ENCODE measurements at regions not wholly inside any gene's neighbourhood (a gene's known extent, or its start where the extent isn't known, plus 50 kb on each side); places are given as distances from the start of the nearest gene placed in this dataset.

GRCh38 chr12:60230056-60230455, 634.2 kb downstream of the SLC16A7 start:
- Mint-ChIP-seq H3K4me1 (no peaks in the 10 kb centered on the region), H3K27ac (no peak overlapping the region), H3K36me3 (no peaks in the 10 kb centered on the region), H3K9me3 (peaks cover 8 to 27% (median 15%) of the 10 kb centered on the region in 7 donors), H3K4me3 (no peak overlapping the region), H3K27me3 (ENCODE audit: low read depth in 3 of 3) (no peaks in the 10 kb centered on the region)
- whole genome bisulfite sequencing (ENCODE audit: insufficient coverage) = no CpG with 5 or more reads among the region's 4 CpGs
- no peak overlapping the region for H2AFZ ChIP-seq (ENCODE audit: insufficient read depth, low read depth, low read length, poor library complexity, severe bottlenecking)
- no peak overlapping the region for H3K4me3 ChIP-seq (replicated peaks in 1 of 3; ENCODE audit: low read depth in 2 of 3, low read length in 3 of 3)
- no peaks in the 10 kb centered on the region for H3K27me3 ChIP-seq (ENCODE audit: control insufficient read depth in 2 of 2, insufficient read depth in 2 of 2, low read length in 2 of 2)
- DNase-seq = no peak
- intact Hi-C loops (cut with micrococcal nuclease) = no loop called here
- no peak overlapping the region for H3K27ac ChIP-seq (ENCODE audit: low read depth in 1 of 2, low read length in 2 of 2)
- no peak for TF ChIP-seq CTCF (IDR thresholded peaks at IDR 0.05)
- no peaks in the 10 kb centered on the region for H3K4me1 ChIP-seq (ENCODE audit: control insufficient read depth in 1 of 2, insufficient read depth in 2 of 2, low read length in 2 of 2)
- no peaks in the 10 kb centered on the region for H3K79me2 ChIP-seq (ENCODE audit: insufficient read depth, low read length)
- no peaks in the 10 kb centered on the region for H3K36me3 ChIP-seq (replicated peaks in 1 of 2; ENCODE audit: control insufficient read depth in 1 of 2, insufficient read depth in 2 of 2, low read length in 2 of 2)
- no peaks in the 10 kb centered on the region for H4K20me1 ChIP-seq (ENCODE audit: insufficient read depth, low read length)
- no peak overlapping the region for H3K9ac ChIP-seq (ENCODE audit: insufficient read depth, low read length, poor library complexity, severe bottlenecking)
- H3K9me3 ChIP-seq (replicated peaks in 1 of 2; ENCODE audit: control insufficient read depth in 1 of 2, insufficient read depth in 1 of 2, low read length in 2 of 2) = peaks cover 20 to 26% of the 10 kb centered on the region in 2 donors
- no peak overlapping the region for H3K4me2 ChIP-seq (replicated peaks; ENCODE audit: extremely low read depth, low read length, poor library complexity, severe bottlenecking)

GRCh38 chr12:60231303-60231702, 635.5 kb downstream of the SLC16A7 start:
- WGBS (ENCODE audit: insufficient coverage) = no CpG with 5 or more reads among the region's 3 CpGs
- H3K4me1 Mint-ChIP-seq = no peaks in the 10 kb centered on the region
- DNase-seq = no peak
- TF ChIP-seq CTCF (IDR thresholded peaks at IDR 0.05) = no peak
- intact Hi-C loops (cut with micrococcal nuclease) = no loop called here
- Histone ChIP-seq H2AFZ (ENCODE audit: insufficient read depth, low read depth, low read length, poor library complexity, severe bottlenecking) (no peak overlapping the region), H4K20me1 (ENCODE audit: insufficient read depth, low read length) (no peaks in the 10 kb centered on the region), H3K4me3 (replicated peaks in 1 of 3; ENCODE audit: low read depth in 2 of 3, low read length in 3 of 3) (no peak overlapping the region), H3K27me3 (ENCODE audit: control insufficient read depth in 2 of 2, insufficient read depth in 2 of 2, low read length in 2 of 2) (no peaks in the 10 kb centered on the region), H3K4me2 (replicated peaks; ENCODE audit: extremely low read depth, low read length, poor library complexity, severe bottlenecking) (no peak overlapping the region), H3K27ac (ENCODE audit: low read depth in 1 of 2, low read length in 2 of 2) (no peak overlapping the region), H3K4me1 (ENCODE audit: control insufficient read depth in 1 of 2, insufficient read depth in 2 of 2, low read length in 2 of 2) (no peaks in the 10 kb centered on the region), H3K79me2 (ENCODE audit: insufficient read depth, low read length) (no peaks in the 10 kb centered on the region), H3K9me3 (replicated peaks in 1 of 2; ENCODE audit: control insufficient read depth in 1 of 2, insufficient read depth in 1 of 2, low read length in 2 of 2) (peaks cover 17 to 19% of the 10 kb centered on the region in 2 donors), H3K9ac (ENCODE audit: insufficient read depth, low read length, poor library complexity, severe bottlenecking) (no peak overlapping the region), H3K36me3 (replicated peaks in 1 of 2; ENCODE audit: control insufficient read depth in 1 of 2, insufficient read depth in 2 of 2, low read length in 2 of 2) (no peaks in the 10 kb centered on the region)
- no peaks in the 10 kb centered on the region for H3K27me3 Mint-ChIP-seq (ENCODE audit: low read depth in 3 of 3)
- no peak overlapping the region for H3K27ac Mint-ChIP-seq
- H3K36me3 Mint-ChIP-seq = no peaks in the 10 kb centered on the region
- H3K9me3 Mint-ChIP-seq = peaks cover 8 to 22% (median 13%) of the 10 kb centered on the region in 7 donors
- H3K4me3 Mint-ChIP-seq = no peak overlapping the region

Measured in CD14-positive monocyte (primary cell).